ENCODE measurements at regions not wholly inside any gene's neighbourhood (a gene's known extent, or its start where the extent isn't known, plus 50 kb on each side); places are given as distances from the start of the nearest gene placed in this dataset.

DNA sequence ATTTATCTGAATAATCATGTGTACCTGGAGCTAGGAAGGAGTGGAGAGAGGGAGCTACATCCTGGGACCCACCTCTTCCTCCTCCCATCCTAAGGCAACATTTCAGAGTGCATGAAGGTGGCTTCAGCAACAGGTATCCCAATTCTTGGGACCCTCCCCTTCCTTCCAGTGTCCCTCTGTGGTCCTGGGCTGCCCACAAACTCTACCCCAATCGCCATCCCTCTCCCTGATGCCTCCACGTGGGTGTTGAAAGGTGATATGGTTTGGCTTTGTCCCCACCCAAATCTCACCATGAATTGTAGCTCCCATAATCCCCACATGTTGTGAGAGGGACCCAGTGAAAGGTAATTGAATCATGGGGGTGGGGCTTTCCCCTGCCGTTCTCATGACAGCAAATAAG lies 121.4 kb downstream of the MED10 start:
- Histone ChIP-seq H3K27ac (ENCODE audit: low read length) (no peak overlapping the region), H3K4me3 (ENCODE audit: low read length) (no peak overlapping the region), H2AFZ (ENCODE audit: low read depth, low read length) (no peak overlapping the region), H3K27me3 (ENCODE audit: insufficient read depth, low read depth, low read length) (no peaks in the 10 kb centered on the region), H3K36me3 (ENCODE audit: insufficient read depth, low read length) (no peaks in the 10 kb centered on the region), H3K9me3 (ENCODE audit: low read length) (no peaks in the 10 kb centered on the region), H3K4me2 (ENCODE audit: low read length) (no peak overlapping the region), H3F3A (ENCODE audit: insufficient read depth, low read length, poor library complexity, severe bottlenecking) (no peaks in the 10 kb centered on the region), H4K20me1 (ENCODE audit: insufficient read depth) (no peaks in the 10 kb centered on the region), H3K9me2 (ENCODE audit: insufficient read depth, low read length) (no peaks in the 10 kb centered on the region), H3K9ac (ENCODE audit: low read length) (no peak overlapping the region), H3K79me2 (replicated peaks; ENCODE audit: insufficient read depth, low read length) (no peaks in the 10 kb centered on the region)
- TF ChIP-seq EZH2 (IDR thresholded peaks at IDR 0.05; ENCODE audit: borderline replicate concordance, insufficient read depth, low read length, poor library complexity, severe bottlenecking) (no peak), POLR2AphosphoS5 (IDR thresholded peaks at IDR 0.05) (no peak), MXI1 (conservative IDR thresholded peaks at IDR 0.05; ENCODE audit: poor library complexity, severe bottlenecking) (no peak), TAF1 (IDR thresholded peaks at IDR 0.05; ENCODE audit: low read depth) (no peak), RAD21 (conservative IDR thresholded peaks at IDR 0.05) (no peak), EP300 (conservative IDR thresholded peaks at IDR 0.05; ENCODE audit: poor library complexity, severe bottlenecking) (no peak), SMC3 (conservative IDR thresholded peaks at IDR 0.05; ENCODE audit: poor library complexity) (no peak)
- TF ChIP-seq, protein P1, sequence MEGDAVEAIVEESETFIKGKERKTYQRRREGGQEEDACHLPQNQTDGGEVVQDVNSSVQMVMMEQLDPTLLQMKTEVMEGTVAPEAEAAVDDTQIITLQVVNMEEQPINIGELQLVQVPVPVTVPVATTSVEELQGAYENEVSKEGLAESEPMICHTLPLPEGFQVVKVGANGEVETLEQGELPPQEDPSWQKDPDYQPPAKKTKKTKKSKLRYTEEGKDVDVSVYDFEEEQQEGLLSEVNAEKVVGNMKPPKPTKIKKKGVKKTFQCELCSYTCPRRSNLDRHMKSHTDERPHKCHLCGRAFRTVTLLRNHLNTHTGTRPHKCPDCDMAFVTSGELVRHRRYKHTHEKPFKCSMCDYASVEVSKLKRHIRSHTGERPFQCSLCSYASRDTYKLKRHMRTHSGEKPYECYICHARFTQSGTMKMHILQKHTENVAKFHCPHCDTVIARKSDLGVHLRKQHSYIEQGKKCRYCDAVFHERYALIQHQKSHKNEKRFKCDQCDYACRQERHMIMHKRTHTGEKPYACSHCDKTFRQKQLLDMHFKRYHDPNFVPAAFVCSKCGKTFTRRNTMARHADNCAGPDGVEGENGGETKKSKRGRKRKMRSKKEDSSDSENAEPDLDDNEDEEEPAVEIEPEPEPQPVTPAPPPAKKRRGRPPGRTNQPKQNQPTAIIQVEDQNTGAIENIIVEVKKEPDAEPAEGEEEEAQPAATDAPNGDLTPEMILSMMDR (IDR thresholded peaks at IDR 0.05; ENCODE audit: poor library complexity, severe bottlenecking): no peak
- TF ChIP-seq, protein P2, sequence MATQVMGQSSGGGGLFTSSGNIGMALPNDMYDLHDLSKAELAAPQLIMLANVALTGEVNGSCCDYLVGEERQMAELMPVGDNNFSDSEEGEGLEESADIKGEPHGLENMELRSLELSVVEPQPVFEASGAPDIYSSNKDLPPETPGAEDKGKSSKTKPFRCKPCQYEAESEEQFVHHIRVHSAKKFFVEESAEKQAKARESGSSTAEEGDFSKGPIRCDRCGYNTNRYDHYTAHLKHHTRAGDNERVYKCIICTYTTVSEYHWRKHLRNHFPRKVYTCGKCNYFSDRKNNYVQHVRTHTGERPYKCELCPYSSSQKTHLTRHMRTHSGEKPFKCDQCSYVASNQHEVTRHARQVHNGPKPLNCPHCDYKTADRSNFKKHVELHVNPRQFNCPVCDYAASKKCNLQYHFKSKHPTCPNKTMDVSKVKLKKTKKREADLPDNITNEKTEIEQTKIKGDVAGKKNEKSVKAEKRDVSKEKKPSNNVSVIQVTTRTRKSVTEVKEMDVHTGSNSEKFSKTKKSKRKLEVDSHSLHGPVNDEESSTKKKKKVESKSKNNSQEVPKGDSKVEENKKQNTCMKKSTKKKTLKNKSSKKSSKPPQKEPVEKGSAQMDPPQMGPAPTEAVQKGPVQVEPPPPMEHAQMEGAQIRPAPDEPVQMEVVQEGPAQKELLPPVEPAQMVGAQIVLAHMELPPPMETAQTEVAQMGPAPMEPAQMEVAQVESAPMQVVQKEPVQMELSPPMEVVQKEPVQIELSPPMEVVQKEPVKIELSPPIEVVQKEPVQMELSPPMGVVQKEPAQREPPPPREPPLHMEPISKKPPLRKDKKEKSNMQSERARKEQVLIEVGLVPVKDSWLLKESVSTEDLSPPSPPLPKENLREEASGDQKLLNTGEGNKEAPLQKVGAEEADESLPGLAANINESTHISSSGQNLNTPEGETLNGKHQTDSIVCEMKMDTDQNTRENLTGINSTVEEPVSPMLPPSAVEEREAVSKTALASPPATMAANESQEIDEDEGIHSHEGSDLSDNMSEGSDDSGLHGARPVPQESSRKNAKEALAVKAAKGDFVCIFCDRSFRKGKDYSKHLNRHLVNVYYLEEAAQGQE (IDR thresholded peaks at IDR 0.05; ENCODE audit: borderline replicate concordance): no peak

DNA sequence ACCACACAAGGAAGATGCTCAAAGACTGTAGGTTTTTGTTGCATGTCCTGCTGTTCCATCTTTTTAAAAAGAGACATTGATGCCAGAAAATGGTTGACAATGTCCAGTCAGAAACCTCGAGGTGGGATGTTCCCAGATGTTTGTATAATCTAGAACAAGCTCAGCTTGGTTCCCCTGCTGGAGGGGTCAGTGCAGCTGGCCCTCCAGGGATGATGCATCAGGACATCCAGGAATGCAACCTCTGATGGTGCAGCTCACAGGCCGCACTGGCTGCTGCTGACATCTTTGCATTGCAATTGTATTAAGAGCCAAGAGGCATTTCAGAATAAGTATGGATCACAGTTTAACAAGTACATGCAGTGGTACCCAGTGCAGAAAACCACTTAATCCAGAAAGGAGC lies 122.4 kb downstream of the MED10 start:
- TF ChIP-seq EZH2 (IDR thresholded peaks at IDR 0.05; ENCODE audit: borderline replicate concordance, insufficient read depth, low read length, poor library complexity, severe bottlenecking) (no peak), TAF1 (IDR thresholded peaks at IDR 0.05; ENCODE audit: low read depth) (no peak), EP300 (conservative IDR thresholded peaks at IDR 0.05; ENCODE audit: poor library complexity, severe bottlenecking) (no peak), POLR2AphosphoS5 (IDR thresholded peaks at IDR 0.05) (no peak)
- TF ChIP-seq, protein P1 (IDR thresholded peaks at IDR 0.05; ENCODE audit: poor library complexity, severe bottlenecking): no peak
- no peaks in the 10 kb centered on the region for H3K9me3 ChIP-seq (ENCODE audit: low read length)
- H3K36me3 ChIP-seq (ENCODE audit: insufficient read depth, low read length): no peaks in the 10 kb centered on the region
- H3K4me2 ChIP-seq (ENCODE audit: low read length): no peak overlapping the region
- H3K27me3 ChIP-seq (ENCODE audit: insufficient read depth, low read depth, low read length): no peaks in the 10 kb centered on the region
- H3K4me3 ChIP-seq (ENCODE audit: low read length): no peak overlapping the region
- no peaks in the 10 kb centered on the region for H4K20me1 ChIP-seq (ENCODE audit: insufficient read depth)
- H3K9me2 ChIP-seq (ENCODE audit: insufficient read depth, low read length): no peaks in the 10 kb centered on the region
- no peak overlapping the region for H3K27ac ChIP-seq (ENCODE audit: low read length)
- H3K79me2 ChIP-seq (replicated peaks; ENCODE audit: insufficient read depth, low read length): no peaks in the 10 kb centered on the region
- H3F3A ChIP-seq (ENCODE audit: insufficient read depth, low read length, poor library complexity, severe bottlenecking): no peaks in the 10 kb centered on the region
- no peak overlapping the region for H3K9ac ChIP-seq (ENCODE audit: low read length)
- no peak overlapping the region for H2AFZ ChIP-seq (ENCODE audit: low read depth, low read length)

Measured in neural cell (in vitro differentiated cells).